ENCODE measurements at regions not wholly inside any gene's neighbourhood (a gene's known extent, or its start where the extent isn't known, plus 50 kb on each side); places are given as distances from the start of the nearest gene placed in this dataset.

DNA sequence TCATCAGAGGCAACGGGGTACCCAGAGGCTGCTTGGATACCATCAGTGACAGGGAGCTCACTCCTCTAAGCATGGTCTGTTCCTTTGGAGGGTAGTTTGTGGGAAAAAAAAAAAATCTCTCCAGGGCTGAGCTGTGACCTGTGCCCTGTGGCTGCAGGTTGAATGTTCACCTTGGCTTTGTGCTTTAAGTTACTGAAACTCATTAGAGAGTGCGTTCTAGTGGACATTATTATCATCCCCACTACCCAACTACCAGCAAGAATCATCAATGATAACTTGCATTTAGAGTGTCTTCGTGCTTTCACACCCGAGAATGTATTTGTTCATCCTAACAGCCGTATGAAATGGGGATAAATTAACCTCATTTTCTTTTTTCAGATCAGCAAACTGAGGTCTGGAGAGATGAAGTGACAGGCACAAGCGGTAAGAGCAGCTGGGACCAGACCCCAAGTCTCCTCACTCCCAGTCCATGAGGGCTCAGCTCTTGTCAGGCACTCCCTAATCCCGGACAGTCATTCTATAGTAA, 157.5 kb upstream of the MYCN start:
- ATAC-seq (replicated peaks) (no peak), DNase-seq (no peak)
- H3K4me3 Mint-ChIP-seq, result no peak overlapping the region
- H3K36me3 Mint-ChIP-seq, result no peaks in the 10 kb centered on the region
- H3K4me1 Mint-ChIP-seq, result no peaks in the 10 kb centered on the region
- peaks cover 1 to 3% of the 10 kb centered on the region in 2 donors for H3K9me3 Mint-ChIP-seq
- H3K27me3 Mint-ChIP-seq, result peaks cover 0 to 3% of the 10 kb centered on the region in 2 donors
- no peak overlapping the region for H3K27ac Mint-ChIP-seq

DNA sequence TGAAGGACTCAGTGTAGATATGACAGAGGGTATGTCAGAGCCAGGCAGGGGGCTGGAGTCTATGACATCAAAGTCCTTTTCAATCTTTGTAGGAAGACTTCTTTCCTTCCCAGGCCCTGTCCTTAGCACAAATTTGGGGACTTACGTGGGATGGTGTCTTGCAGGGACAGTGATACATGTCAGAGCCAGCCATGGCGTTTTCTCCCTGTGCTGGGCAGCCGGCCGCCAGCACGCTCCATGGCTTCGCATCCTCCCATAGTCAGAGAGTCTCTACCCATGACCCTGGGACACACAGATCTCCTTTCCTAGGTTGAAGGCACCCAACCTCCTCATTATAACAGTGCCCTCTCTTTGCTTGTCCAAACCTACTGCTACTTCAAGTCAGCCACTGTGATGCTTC, 156.9 kb upstream of the MYCN start:
- Mint-ChIP-seq H3K27ac (no peak overlapping the region), H3K9me3 (peaks cover 2 to 4% of the 10 kb centered on the region in 2 donors), H3K27me3 (peaks cover 0 to 4% of the 10 kb centered on the region in 2 donors), H3K4me1 (no peaks in the 10 kb centered on the region), H3K36me3 (no peaks in the 10 kb centered on the region), H3K4me3 (no peak overlapping the region)
- DNase-seq (no peak), ATAC-seq (replicated peaks) (no peak)

DNA sequence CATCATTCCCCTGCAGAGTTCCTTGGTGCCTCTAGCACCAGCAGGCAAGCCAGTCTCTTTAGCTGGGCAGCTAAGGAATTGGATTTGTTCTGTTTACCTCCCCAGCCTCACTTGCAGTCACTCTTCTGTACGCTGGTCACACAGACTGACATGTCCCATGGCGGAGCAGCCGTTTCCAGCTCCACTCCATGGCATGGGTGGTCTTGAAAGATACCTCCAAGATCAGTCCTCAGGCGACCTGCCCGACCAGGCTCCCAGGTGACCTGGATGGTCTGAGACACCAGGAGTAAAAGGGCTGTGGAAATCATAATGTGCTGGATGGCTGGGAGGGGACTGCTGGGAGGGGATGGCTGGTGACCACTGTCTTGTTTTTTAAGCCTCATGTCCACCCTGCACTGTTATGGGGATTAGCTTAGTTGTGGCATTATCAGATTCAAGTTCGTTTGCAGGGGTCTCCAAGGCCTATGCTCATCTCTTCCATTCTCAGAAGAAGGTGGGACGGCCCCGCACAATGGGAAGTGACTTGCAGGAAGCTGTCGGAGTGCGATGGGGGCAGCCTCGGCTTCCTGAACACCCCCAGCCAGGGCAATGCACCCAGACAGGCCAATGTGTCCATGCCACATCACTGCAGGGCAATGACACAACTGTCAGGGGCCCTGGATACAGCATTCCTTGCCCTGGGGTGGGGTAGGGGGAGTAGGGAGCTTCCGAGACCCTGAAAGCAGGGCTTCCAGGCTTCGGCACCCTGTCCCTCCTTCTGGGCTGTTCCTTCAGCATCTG, 156.1 kb upstream of the MYCN start:
- Mint-ChIP-seq H3K9me3 (peaks cover 2 to 4% of the 10 kb centered on the region in 2 donors), H3K27me3 (peaks cover 0 to 4% of the 10 kb centered on the region in 2 donors), H3K4me3 (no peak overlapping the region), H3K27ac (no peak overlapping the region), H3K4me1 (no peaks in the 10 kb centered on the region), H3K36me3 (no peaks in the 10 kb centered on the region)
- ATAC-seq (replicated peaks), result no peak
- DNase-seq, result no peak

DNA sequence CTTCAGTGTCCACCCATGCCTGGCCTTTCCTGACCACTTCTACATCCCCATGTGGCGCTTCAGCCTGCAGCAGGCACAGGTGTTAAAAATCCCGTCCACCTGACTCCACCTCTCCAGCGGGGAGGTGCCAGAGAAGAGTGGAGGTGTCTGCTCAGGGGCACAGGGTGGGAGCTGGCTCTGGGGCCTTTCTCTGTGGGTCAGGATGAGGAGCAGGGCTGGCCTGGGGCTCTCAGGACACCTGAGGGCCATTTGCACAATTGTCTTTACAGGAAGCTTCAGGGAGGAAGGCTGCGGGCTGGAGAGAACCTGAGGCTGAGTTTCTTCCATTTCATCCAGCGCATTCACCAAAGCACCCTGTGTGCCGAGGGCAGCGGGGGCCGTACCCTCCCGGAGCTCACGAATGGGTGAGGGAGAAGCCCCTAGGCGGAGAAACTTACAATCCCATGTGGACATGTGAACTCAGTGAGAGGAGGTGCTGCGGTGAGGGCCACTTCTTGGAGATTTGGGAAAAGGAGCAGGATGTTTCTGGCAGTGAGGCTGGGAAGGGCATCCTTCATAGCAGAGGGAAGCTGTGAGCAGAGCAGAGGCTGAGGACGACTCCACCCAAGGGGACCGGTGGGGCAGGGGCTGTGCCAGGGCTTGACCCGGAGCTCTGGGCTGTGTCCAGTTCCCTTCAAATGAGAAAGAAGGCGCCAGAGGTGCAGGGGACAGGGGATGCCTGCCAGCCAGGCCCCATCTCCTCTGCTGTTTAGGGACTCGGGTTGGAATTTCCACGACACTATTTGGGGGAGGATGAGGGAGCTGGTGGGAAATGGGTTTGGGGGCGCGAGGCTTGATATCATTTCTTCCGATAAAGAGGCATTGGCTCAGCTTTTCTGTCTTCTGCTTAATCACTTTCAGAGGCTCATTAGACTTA, 155.2 kb upstream of the MYCN start:
- DNase-seq (no peak), ATAC-seq (replicated peaks) (no peak)
- Mint-ChIP-seq H3K27ac (no peak overlapping the region), H3K9me3 (peaks cover 2 to 4% of the 10 kb centered on the region in 2 donors), H3K4me1 (no peaks in the 10 kb centered on the region), H3K4me3 (no peak overlapping the region), H3K36me3 (no peaks in the 10 kb centered on the region), H3K27me3 (peaks cover 0 to 4% of the 10 kb centered on the region in 2 donors)

DNA sequence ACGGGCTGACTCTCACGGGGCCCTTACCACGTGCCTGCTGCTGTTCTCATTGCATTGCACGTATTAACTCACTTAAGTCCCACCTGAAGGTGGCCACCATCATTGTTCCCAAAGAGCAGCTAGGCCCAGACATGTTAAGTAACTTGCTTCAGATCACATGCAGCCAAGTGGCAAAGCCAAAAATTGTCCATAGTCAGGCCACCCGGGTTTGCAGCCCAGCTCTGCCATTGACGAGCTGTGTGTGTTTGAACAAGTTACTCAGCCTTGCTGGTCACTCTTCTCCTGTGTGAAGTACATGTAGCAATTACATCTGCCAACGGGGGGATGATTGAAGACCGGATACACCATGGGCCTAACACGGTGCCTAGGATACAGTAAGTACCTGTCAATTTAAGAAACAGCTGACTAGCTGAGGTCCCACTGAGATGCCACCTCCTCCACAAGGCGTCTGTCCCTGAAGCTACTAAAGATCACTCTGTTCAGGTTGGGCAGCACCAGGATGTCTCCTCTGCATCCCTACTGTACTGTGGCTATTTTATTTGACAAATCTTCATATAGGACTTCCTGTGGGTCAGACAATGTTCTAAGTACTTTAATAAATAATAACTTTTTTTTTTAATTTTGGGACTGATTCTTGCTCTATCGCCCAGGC, 154.2 kb upstream of the MYCN start:
- DNase-seq, result no peak
- no peak for ATAC-seq (replicated peaks)
- Mint-ChIP-seq H3K4me3 (no peak overlapping the region), H3K27ac (no peak overlapping the region), H3K9me3 (peaks cover 2 to 4% of the 10 kb centered on the region in 2 donors), H3K27me3 (peaks cover 0 to 4% of the 10 kb centered on the region in 2 donors), H3K4me1 (no peaks in the 10 kb centered on the region), H3K36me3 (no peaks in the 10 kb centered on the region)

DNA sequence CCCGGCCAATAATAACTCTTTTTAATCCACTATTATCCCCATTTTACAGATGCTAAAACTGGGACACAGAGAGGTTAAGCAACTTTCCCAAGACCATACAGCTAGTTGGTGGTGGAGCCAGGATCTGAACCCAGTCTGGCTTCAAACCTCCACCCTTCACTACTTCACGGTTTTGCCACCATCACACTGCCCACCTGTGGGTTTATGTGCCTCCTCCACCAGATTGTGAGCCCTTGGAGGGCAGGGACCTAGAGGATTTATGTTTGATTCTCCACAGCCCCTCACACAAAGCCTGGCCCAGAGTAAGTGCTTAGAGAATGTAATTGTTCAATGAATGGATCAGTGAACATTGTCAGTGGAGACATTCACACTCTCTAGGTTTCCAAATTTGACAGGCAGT, 153.4 kb upstream of the MYCN start:
- no peak for ATAC-seq (replicated peaks)
- Mint-ChIP-seq H3K9me3 (peaks cover 2 to 4% of the 10 kb centered on the region in 2 donors), H3K36me3 (no peaks in the 10 kb centered on the region), H3K4me1 (no peaks in the 10 kb centered on the region), H3K4me3 (no peak overlapping the region), H3K27me3 (peaks cover 0 to 4% of the 10 kb centered on the region in 2 donors), H3K27ac (no peak overlapping the region)
- DNase-seq, result no peak

DNA sequence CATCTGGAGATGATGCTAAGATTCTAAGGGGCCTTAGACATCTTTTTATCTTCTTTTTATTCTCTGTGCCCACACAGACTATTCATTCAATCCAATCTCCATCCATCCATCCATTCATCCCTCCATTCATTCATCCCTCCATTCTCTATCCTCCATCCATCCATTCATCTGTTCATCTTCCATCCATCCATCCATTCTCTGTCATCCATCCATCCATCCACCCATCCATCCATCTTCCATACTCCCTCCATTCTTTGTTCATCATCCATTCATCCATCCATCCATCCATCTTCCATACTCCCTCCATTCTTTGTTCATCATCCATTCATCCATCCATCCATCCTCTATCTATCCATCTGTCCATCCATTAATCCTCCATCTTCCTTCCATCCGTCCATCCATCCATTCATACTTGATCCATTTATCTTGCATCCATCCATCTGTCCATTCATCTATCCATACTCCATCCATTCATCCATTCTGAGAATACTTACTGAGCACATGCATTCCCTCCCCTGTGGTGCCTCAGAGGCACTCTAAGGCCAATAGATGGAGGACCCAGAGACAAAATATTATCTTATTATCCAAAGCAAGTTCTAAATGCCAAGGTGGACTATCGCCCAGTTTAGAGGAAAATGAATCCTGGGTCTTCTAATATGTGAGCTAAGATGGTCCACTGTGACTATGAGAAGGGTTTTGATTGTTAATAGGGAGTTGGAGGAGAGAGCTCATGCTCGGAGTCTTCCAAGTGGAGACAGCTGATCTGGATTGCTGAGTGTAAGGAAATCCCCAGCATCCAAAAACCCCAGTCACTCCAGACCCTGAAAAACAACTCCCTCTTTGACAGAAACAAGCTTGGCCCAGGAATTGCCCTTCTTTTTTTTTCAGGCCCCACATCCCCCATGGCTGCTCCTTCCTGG, 152.6 kb upstream of the MYCN start:
- ATAC-seq (replicated peaks), result no peak
- Mint-ChIP-seq H3K4me3 (no peak overlapping the region), H3K27me3 (peaks cover 0 to 4% of the 10 kb centered on the region in 2 donors), H3K4me1 (no peaks in the 10 kb centered on the region), H3K36me3 (no peaks in the 10 kb centered on the region), H3K9me3 (peaks cover 2 to 4% of the 10 kb centered on the region in 2 donors), H3K27ac (no peak overlapping the region)
- DNase-seq, result no peak

DNA sequence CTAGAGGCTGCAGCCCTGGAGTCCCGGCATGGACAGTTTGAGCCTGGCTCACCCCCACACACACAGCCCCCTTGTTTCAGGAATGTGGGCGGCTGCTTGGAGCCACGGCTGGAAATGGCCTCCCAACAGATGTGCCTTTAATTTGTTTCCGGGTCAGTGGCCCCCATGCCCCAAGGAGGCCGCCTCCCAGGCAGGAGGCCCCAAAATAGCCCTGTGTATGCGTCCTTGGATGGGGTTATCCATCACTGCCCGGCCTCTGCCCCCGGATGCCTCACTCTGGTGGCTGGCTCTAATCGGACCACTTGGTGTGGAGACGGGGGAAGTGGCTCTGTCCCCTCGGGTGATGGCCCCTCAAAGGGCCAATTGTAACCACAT, 151.9 kb upstream of the MYCN start:
- Mint-ChIP-seq H3K9me3 (peaks cover 2 to 4% of the 10 kb centered on the region in 2 donors), H3K4me1 (no peaks in the 10 kb centered on the region), H3K27me3 (peaks cover 0 to 4% of the 10 kb centered on the region in 2 donors), H3K4me3 (no peak overlapping the region), H3K36me3 (no peaks in the 10 kb centered on the region), H3K27ac (no peak overlapping the region)
- ATAC-seq (replicated peaks) (no peak), DNase-seq (no peak)

DNA sequence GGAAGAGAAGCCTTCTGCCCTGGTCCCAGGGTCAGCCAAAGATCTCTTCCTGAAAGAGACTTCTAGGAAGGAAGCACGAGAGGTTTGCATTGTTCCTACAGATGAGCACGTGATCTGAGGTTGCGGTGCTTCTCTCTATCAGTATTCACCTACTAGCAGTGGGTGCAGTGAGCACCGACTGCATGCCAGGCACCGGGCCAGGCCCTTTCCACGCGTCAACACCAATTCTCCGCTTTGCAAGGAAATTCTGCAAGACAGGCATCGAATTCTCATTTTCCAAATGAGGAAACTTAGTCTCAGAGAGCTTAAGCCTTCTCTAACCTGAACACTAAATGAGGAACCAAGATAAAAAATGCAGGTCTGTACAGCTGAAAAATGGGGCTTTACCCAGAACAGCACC, 151.5 kb upstream of the MYCN start:
- no peaks in the 10 kb centered on the region for H3K36me3 Mint-ChIP-seq

DNA sequence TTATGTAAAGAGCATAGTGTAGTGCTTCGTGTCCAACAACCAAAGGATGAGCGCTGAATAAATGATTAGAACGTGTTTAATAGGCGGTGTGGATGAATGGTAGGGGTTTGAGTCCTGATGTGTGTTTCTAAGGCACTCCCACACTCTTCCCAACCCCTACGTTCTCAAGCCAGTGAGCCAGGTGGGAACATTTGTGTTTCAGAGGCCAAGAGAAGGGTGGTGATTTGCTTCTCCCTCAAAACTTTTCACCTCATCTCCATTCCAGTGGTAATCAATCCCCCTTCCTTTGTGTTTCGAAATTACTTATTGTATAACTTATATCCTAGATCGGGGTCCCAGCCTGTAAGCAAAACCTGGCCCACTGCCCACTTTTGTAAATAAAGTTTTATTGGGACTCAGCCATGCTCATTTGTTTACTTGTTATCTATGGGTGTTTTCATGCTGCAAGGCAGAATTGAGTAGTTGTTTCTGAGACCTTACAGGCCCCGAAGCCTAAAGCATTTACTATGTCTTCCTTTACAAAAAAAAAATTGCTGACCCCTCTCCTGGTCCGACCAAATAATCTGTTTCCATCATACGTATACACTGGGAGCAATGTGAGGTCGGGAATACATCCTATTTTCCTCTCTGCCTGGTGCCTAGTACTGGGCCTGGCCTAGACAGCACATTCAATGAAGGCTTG, 150.8 kb upstream of the MYCN start:
- no peak overlapping the region for H3K27ac Mint-ChIP-seq
- peaks cover 2 to 4% of the 10 kb centered on the region in 2 donors for H3K9me3 Mint-ChIP-seq
- peaks cover 0 to 4% of the 10 kb centered on the region in 2 donors for H3K27me3 Mint-ChIP-seq
- no peaks in the 10 kb centered on the region for H3K4me1 Mint-ChIP-seq
- no peak overlapping the region for H3K4me3 Mint-ChIP-seq
- DNase-seq (no peak), ATAC-seq (replicated peaks) (no peak)
- H3K36me3 Mint-ChIP-seq, result no peaks in the 10 kb centered on the region

More for the DNA sequence above, 151.5 kb upstream of the MYCN start:
- DNase-seq (no peak), ATAC-seq (replicated peaks) (no peak)
- Mint-ChIP-seq H3K27ac (no peak overlapping the region), H3K4me3 (no peak overlapping the region), H3K27me3 (peaks cover 0 to 4% of the 10 kb centered on the region in 2 donors), H3K9me3 (peaks cover 2 to 4% of the 10 kb centered on the region in 2 donors), H3K4me1 (no peaks in the 10 kb centered on the region)

DNA sequence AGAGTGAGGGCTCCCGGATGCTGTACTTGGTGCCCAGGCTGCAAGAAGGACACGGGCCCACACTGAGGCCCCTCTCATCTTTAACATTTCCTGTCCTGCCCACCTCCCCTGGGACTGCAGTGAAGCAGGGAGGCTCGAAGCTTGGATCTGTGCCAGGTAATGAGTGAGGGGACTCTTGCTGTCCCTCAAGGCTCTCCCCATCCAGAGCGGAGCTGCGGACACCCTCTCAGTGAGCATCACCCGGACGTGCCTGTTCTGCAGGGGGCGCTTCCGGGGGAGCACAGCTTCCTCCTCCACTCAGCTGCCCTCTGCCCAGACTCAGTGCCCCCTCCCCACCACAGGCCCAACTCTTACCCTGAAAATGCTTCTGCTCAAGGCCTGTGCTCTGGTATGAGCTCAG, 150.0 kb upstream of the MYCN start:
- DNase-seq (no peak), ATAC-seq (replicated peaks) (no peak)
- Mint-ChIP-seq H3K4me3 (no peak overlapping the region), H3K27ac (no peak overlapping the region), H3K27me3 (peaks cover 0 to 4% of the 10 kb centered on the region in 2 donors), H3K9me3 (peaks cover 2 to 4% of the 10 kb centered on the region in 2 donors), H3K4me1 (no peaks in the 10 kb centered on the region), H3K36me3 (no peaks in the 10 kb centered on the region)

DNA sequence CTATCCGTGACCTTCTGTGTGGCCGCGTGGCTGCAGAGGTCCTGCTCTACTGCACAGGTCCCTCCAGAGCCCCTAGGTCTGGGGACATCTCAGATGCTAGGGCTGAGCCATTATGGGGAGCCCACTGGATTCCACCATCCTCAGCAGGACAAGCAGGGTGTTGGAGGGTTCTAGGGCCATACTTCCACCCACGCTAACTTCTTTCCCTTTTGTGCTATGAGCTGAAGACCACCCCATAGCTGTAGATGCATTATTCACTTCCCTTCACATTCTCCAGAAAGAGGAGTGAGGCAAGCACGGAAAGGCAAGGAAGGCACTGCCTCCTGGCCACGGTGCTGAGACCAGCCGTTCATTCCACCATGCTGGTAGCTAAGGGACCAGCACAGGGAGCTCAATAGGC, 149.5 kb upstream of the MYCN start:
- DNase-seq (no peak), ATAC-seq (replicated peaks) (no peak)
- H3K36me3 Mint-ChIP-seq, result no peaks in the 10 kb centered on the region
- H3K4me1 Mint-ChIP-seq, result no peaks in the 10 kb centered on the region
- H3K27me3 Mint-ChIP-seq, result peaks cover under 1 to 4% of the 10 kb centered on the region in 2 donors
- no peak overlapping the region for H3K4me3 Mint-ChIP-seq
- H3K27ac Mint-ChIP-seq, result no peak overlapping the region
- H3K9me3 Mint-ChIP-seq, result peaks cover 2 to 4% of the 10 kb centered on the region in 2 donors

DNA sequence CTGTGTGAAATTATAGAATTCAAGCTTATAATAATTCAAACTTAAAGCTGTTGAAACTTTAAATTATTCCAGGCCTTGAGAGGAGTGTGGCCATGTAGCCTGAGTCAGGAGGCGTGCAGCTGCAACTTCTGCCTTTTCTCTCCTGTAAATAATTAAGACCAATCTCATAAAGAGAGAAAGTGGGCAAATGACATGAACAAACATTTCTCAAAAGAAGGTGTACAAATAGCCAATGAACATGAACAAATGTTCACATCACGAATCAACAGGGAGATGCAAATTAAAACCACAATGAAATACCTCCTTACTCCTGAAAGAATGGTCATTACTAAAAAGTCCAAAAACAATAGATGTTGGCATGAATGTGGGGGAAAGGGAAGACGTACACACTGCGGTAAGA, 149.1 kb upstream of the MYCN start:
- Mint-ChIP-seq H3K4me3 (no peak overlapping the region), H3K9me3 (peaks cover 2 to 4% of the 10 kb centered on the region in 2 donors), H3K4me1 (no peaks in the 10 kb centered on the region), H3K36me3 (no peaks in the 10 kb centered on the region), H3K27ac (no peak overlapping the region), H3K27me3 (peaks cover 5 to 7% of the 10 kb centered on the region in 2 donors)
- ATAC-seq (replicated peaks) (no peak), DNase-seq (no peak)
